GM12872 (cell line): ENCODE measurements at regions not wholly inside any gene's neighbourhood (a gene's known extent, or its start where the extent isn't known, plus 50 kb on each side); places are given as distances from the start of the nearest gene placed in this dataset.

Experiments
- TF ChIP-seq, protein P1 (sequence below): IDR thresholded peaks from 3 replicates; pipeline ENCODE4 v1.5.1; 2011; ENCODE audit warnings: low read depth, mild to moderate bottlenecking, low read length, moderate library complexity; ENCODE audit not compliant: insufficient read depth

DNA sequence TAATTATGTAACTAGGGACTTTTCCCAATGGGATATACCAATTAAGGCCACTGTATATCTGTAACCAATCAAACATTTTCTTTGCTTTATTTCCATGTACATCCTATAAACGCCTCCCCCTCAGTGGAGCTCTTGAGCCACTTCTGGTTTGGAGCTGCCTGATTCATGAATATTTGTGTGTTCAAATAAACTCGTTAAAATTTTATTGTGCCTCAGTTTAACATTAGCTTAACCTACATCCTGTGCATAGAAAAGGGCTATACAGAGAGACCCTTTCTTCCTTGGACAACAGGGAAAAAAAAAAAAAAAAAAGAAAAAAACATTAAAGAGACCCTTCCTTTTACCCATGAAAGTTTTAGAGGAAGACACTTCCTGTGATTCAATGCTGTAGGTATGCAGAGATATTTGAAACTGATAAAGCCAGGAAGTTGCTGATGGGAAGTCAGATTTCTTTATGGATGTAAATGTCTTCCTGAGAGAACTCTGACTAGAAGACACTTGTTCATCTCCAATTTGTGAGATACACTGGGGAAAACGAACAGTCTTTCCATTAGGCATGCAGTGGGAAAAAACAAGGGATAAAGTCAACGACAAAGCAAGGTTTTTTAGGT, 614.6 kb upstream of the SOX11 start:
- TF ChIP-seq, protein P1, sequence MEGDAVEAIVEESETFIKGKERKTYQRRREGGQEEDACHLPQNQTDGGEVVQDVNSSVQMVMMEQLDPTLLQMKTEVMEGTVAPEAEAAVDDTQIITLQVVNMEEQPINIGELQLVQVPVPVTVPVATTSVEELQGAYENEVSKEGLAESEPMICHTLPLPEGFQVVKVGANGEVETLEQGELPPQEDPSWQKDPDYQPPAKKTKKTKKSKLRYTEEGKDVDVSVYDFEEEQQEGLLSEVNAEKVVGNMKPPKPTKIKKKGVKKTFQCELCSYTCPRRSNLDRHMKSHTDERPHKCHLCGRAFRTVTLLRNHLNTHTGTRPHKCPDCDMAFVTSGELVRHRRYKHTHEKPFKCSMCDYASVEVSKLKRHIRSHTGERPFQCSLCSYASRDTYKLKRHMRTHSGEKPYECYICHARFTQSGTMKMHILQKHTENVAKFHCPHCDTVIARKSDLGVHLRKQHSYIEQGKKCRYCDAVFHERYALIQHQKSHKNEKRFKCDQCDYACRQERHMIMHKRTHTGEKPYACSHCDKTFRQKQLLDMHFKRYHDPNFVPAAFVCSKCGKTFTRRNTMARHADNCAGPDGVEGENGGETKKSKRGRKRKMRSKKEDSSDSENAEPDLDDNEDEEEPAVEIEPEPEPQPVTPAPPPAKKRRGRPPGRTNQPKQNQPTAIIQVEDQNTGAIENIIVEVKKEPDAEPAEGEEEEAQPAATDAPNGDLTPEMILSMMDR: no peak

DNA sequence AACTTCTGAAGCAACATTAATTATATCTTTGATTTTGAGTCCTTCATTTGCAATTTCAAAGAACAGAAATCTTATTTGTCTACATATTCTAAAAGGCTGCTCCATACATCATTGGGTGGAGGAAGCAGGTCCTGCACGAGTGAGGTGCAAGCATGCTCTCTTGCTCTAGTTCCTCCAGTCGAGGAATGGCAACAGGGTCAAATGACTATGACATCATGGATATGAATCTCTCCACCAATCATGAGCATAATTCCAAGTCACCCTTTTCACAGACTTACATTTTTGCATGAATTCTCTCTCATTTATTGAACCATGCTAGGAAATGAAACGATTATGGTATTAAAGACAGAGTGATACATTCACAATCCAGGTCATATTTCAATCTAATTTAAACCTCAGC, 608.8 kb upstream of the SOX11 start:
- TF ChIP-seq, protein P1: no peak

DNA sequence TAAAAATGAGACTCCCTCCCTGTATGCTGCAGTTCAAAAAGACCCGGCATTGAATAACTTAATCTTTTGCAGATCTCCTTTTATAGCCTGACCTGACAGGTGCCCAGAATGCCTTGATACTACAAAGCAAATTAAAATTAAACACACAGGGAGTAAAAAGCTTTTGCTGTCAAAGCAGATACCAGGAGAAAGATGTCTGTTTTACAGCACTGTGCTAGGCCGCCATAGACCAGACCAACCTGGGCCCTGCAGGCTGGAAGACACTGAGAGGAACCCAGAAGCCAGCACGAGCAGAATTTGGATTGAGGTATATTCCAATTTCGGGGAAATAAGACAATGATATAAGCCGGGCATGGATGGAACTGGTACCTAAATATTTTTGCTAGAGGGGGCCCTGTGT, 602.8 kb upstream of the SOX11 start:
- TF ChIP-seq, protein P1: no peak

DNA sequence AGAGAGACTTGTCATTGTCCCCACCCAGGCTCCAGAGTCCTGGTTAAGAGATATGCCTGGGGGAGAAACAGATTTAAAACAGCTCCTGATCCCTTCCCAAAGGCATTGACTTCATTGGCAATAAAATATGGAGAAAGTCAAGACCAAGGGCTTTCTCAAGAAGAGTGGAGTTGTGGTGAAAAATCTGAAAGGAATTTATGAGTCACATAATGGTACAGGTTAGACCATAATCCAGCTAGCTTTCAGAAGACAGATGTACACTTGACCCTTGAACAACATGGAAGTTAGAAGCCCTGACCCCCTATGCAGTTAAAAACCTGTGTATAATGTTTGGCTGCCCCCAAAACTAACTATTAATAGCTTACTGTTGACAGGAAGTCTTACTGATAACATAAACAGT, 599.1 kb upstream of the SOX11 start:
- TF ChIP-seq, protein P1: no peak

DNA sequence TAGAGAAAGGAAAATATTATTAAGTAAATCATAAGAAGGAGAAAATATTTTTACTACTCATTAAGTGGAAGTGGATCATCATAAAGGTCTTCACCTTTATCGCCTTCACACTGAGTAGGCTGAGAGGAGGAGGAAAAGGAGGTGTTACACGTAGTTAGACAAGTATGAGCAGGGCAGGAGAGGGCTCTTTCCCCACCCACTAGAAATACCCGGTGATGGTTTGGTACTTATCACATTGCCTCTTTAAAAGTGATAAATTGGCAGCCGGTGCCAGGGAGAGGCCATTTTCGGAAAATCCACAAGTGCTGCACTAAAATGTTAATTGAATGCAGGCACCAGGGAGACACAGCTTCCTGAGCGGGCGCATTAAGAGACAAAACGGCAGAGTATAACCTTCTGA, 598.7 kb upstream of the SOX11 start:
- TF ChIP-seq, protein P1: no peak

DNA sequence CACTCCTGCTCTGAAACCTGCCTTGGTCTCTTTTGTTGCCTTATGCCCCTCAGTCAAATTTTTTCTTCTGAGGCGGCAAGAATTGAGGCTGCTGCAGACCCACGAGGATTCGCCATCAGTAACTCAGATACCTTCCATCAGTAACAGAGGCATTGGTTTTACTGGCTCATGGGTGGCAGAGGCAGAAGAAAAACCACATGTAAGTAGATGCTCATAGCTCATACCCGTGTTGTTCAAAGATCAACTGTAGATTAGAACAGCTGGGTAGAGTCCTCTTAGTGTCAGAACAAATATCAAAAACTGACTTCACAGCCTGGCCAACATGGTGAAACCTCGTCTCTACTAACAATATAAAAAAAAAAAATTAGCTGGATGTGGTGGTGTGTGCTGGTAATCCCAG, 598.0 kb upstream of the SOX11 start:
- TF ChIP-seq, protein P1: no peak

DNA sequence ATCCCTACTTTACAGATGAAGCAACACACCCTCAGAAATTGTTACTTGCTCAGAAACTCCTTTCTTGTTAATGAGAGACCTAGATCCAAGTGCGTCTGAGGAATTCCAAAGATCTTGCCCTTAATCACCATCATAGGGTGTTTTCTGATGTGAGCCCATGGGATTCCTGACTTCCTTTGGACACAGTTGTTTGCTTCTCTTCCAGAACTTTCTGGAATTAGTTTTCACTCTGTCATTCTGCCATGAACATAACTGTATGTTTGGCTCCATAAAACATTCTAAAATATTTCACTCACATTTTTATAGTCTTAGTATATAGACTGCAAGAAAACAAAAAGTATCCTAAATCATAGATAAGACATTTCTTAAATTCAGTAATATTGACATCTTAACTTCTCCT, 593.9 kb upstream of the SOX11 start:
- TF ChIP-seq, protein P1: no peak

DNA sequence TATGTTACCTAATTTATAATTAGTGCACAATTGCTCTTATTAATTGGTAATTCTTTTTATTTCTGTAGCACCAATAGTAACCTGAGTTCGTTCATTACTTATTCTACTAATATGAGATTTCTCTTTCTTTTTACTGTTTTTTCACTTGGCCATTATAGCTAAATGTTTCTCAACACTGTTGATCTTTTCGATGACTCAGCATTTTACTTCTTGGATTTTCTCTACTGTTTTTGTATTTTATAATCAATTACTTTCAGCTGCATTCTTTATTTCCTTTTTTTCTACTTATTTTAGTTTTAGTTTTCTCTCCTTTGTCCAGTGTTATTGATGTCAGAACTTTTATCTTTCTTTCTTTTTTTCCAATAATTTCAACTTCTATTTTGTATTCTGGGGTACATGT, 589.4 kb upstream of the SOX11 start:
- TF ChIP-seq, protein P1: no peak
